ENCODE measurements at regions not wholly inside any gene's neighbourhood (a gene's known extent, or its start where the extent isn't known, plus 50 kb on each side); places are given as distances from the start of the nearest gene placed in this dataset.

DNA sequence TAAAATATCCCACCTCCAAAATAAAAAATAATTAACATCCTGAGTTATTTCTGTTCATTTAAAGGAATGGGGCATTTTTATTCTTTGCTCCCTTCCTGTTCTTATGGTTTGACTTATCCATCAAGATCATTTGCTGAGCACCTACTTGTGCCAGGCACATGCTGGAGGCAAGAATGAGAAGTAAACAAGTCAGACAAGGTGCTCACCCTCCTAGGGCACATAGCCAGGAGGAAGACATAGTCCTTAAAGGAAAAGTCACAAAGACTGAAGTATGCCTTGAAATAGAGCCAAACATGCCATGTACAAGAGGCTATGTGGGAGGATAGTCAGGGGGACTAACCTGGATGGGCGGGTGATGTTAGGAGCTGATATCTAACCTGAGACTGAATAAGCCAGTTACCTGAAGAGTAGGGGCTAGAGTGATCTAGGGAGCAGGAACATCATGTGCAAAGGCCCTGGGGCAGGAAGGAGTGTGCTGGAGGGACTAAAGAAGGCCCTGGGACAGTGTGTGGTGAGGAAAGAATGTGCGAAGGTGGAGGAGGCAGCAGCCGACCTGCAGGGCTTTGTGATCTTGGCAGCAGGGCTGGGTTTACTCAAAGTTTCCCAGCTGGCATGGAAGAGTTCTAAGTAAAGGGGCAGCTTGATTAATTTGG is 233.5 kb downstream of the MATN1 start:
- no peaks in the 10 kb centered on the region for H4K20me1 ChIP-seq (ENCODE audit: insufficient read depth)
- no peaks in the 10 kb centered on the region for H3K4me1 ChIP-seq (ENCODE audit: control insufficient read depth in 1 of 2, insufficient read depth in 2 of 2, low read length in 2 of 2)
- ATAC-seq = no peak
- no peaks in the 10 kb centered on the region for H3K9me3 ChIP-seq (ENCODE audit: control insufficient read depth in 1 of 2, insufficient read depth in 1 of 2, low read depth in 1 of 2, low read length in 2 of 2)
- no peak overlapping the region for H3K27ac ChIP-seq (ENCODE audit: low read depth, low read length)
- H3K4me3 ChIP-seq (replicated peaks in 1 of 2; ENCODE audit: low read depth in 1 of 2, low read length in 2 of 2) = no peak overlapping the region
- ChIA-PET RAD21 (ENCODE audit: low non-redundant PET in 1 of 2, low total read pairs in 2 of 2, uncharacterized antibody in 2 of 2, unreplicated experiment in 2 of 2) (no interaction called here), CTCF (no interaction called here), POLR2A (no interaction called here)
- no peak for TF ChIP-seq SIN3A (IDR thresholded peaks at IDR 0.05; ENCODE audit: low read depth)
- TF ChIP-seq, protein P1, sequence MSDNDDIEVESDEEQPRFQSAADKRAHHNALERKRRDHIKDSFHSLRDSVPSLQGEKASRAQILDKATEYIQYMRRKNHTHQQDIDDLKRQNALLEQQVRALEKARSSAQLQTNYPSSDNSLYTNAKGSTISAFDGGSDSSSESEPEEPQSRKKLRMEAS (IDR thresholded peaks at IDR 0.05) = 0 out of 2 replicates have a peak, but pooled peaks have one; percentile 23
- H3K9ac ChIP-seq (ENCODE audit: low read length) = no peak overlapping the region
- intact Hi-C loops (cut with micrococcal nuclease) = no loop called here
- no peaks in the 10 kb centered on the region for H3K27me3 ChIP-seq (ENCODE audit: insufficient read depth, low read length)
- H3K4me2 ChIP-seq (ENCODE audit: low read length) = no peak overlapping the region
- no peaks in the 10 kb centered on the region for H3K36me3 ChIP-seq (ENCODE audit: control insufficient read depth in 1 of 2, insufficient read depth in 2 of 2, low read length in 2 of 2)
- no TSS peak for BruUV-seq (replicated peaks)
- H2AFZ ChIP-seq (ENCODE audit: low read depth, low read length, poor library complexity, severe bottlenecking) = no peak overlapping the region
- no peak for DNase-seq (ENCODE audit: low read depth, low spot score)
- no peaks in the 10 kb centered on the region for H3K9me2 ChIP-seq (ENCODE audit: insufficient read depth)
- H3K79me2 ChIP-seq (ENCODE audit: insufficient read depth, low read length) = no peaks in the 10 kb centered on the region

DNA sequence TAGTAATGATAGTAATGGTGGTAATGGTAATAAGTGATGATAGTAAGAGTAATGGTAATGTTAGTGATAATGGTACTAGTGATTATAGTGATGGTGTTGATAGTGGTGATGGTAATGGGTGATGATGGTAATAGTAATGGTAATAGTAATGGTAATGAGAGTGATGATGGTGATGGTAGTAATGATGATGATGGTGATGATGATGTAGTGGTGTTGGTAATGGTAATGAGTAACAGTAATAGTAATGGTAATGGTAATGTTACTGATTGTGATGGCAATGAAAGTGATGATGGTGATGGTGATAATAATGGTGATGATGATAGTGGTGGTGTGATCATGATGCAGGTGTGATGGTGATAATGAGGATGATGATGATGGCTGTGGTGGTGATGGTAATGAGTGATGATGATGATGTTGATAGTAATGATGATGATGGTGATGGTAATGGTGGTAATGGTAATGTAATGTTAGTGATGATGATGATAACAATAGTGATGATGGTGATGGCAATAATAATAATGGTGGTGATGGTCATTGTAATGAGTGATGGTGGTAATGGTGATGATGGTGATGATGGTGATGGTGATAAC is 235.0 kb downstream of the MATN1 start:
- no peak overlapping the region for H3K4me3 ChIP-seq (replicated peaks in 1 of 2; ENCODE audit: low read depth in 1 of 2, low read length in 2 of 2)
- intact Hi-C loops (cut with micrococcal nuclease) = no loop called here
- no peak overlapping the region for H3K4me2 ChIP-seq (ENCODE audit: low read length)
- ChIA-PET POLR2A (no interaction called here), RAD21 (ENCODE audit: low non-redundant PET in 1 of 2, low total read pairs in 2 of 2, uncharacterized antibody in 2 of 2, unreplicated experiment in 2 of 2) (no interaction called here), CTCF (no interaction called here)
- no peaks in the 10 kb centered on the region for H4K20me1 ChIP-seq (ENCODE audit: insufficient read depth)
- no peaks in the 10 kb centered on the region for H3K36me3 ChIP-seq (ENCODE audit: control insufficient read depth in 1 of 2, insufficient read depth in 2 of 2, low read length in 2 of 2)
- no peak overlapping the region for H3K27ac ChIP-seq (ENCODE audit: low read depth, low read length)
- H2AFZ ChIP-seq (ENCODE audit: low read depth, low read length, poor library complexity, severe bottlenecking) = no peak overlapping the region
- ATAC-seq (no peak), DNase-seq (ENCODE audit: low read depth, low spot score) (no peak)
- no TSS peak for BruUV-seq (replicated peaks)
- H3K9me2 ChIP-seq (ENCODE audit: insufficient read depth) = no peaks in the 10 kb centered on the region
- H3K27me3 ChIP-seq (ENCODE audit: insufficient read depth, low read length) = no peaks in the 10 kb centered on the region
- H3K9me3 ChIP-seq (ENCODE audit: control insufficient read depth in 1 of 2, insufficient read depth in 1 of 2, low read depth in 1 of 2, low read length in 2 of 2) = no peaks in the 10 kb centered on the region
- H3K9ac ChIP-seq (ENCODE audit: low read length) = no peak overlapping the region
- no peaks in the 10 kb centered on the region for H3K4me1 ChIP-seq (ENCODE audit: control insufficient read depth in 1 of 2, insufficient read depth in 2 of 2, low read length in 2 of 2)
- H3K79me2 ChIP-seq (ENCODE audit: insufficient read depth, low read length) = no peaks in the 10 kb centered on the region
- no peak for TF ChIP-seq TCF7L2 (IDR thresholded peaks at IDR 0.05; ENCODE audit: borderline replicate concordance, extremely low read depth, insufficient read depth, insufficient read length)
- no peak for TF ChIP-seq JUND (IDR thresholded peaks at IDR 0.05)
- TF ChIP-seq, protein P1 (IDR thresholded peaks at IDR 0.05) = no peak
- no peak for TF ChIP-seq SRF (IDR thresholded peaks at IDR 0.05; ENCODE audit: low read depth)
- TF ChIP-seq CBX3 (IDR thresholded peaks at IDR 0.05; ENCODE audit: low read depth) = no peak
- no peak for TF ChIP-seq CEBPB (IDR thresholded peaks at IDR 0.05; ENCODE audit: low read depth)
- TF ChIP-seq FOSL1 (IDR thresholded peaks at IDR 0.05; ENCODE audit: low read depth) = no peak
- TF ChIP-seq, protein P2, sequence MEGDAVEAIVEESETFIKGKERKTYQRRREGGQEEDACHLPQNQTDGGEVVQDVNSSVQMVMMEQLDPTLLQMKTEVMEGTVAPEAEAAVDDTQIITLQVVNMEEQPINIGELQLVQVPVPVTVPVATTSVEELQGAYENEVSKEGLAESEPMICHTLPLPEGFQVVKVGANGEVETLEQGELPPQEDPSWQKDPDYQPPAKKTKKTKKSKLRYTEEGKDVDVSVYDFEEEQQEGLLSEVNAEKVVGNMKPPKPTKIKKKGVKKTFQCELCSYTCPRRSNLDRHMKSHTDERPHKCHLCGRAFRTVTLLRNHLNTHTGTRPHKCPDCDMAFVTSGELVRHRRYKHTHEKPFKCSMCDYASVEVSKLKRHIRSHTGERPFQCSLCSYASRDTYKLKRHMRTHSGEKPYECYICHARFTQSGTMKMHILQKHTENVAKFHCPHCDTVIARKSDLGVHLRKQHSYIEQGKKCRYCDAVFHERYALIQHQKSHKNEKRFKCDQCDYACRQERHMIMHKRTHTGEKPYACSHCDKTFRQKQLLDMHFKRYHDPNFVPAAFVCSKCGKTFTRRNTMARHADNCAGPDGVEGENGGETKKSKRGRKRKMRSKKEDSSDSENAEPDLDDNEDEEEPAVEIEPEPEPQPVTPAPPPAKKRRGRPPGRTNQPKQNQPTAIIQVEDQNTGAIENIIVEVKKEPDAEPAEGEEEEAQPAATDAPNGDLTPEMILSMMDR (IDR thresholded peaks at IDR 0.05 in 2 of 3, conservative IDR thresholded peaks at IDR 0.05 in 1 of 3; ENCODE audit: borderline replicate concordance in 1 of 3, insufficient read depth in 1 of 3, low read depth in 2 of 3, low read length in 2 of 3) = no peak
- TF ChIP-seq, protein P3, sequence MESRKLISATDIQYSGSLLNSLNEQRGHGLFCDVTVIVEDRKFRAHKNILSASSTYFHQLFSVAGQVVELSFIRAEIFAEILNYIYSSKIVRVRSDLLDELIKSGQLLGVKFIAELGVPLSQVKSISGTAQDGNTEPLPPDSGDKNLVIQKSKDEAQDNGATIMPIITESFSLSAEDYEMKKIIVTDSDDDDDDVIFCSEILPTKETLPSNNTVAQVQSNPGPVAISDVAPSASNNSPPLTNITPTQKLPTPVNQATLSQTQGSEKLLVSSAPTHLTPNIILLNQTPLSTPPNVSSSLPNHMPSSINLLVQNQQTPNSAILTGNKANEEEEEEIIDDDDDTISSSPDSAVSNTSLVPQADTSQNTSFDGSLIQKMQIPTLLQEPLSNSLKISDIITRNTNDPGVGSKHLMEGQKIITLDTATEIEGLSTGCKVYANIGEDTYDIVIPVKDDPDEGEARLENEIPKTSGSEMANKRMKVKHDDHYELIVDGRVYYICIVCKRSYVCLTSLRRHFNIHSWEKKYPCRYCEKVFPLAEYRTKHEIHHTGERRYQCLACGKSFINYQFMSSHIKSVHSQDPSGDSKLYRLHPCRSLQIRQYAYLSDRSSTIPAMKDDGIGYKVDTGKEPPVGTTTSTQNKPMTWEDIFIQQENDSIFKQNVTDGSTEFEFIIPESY (IDR thresholded peaks at IDR 0.05; ENCODE audit: extremely low read depth, insufficient replicate concordance, low read length) = no peak
- TF ChIP-seq, protein P4, sequence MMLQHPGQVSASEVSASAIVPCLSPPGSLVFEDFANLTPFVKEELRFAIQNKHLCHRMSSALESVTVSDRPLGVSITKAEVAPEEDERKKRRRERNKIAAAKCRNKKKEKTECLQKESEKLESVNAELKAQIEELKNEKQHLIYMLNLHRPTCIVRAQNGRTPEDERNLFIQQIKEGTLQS (IDR thresholded peaks at IDR 0.05) = no peak
- TF ChIP-seq ZFX (IDR thresholded peaks at IDR 0.05) = no peak
- no peak for TF ChIP-seq SP1 (IDR thresholded peaks at IDR 0.05; ENCODE audit: low read depth)
- no peak for TF ChIP-seq EZH2phosphoT487 (IDR thresholded peaks at IDR 0.05; ENCODE audit: borderline replicate concordance)
- TF ChIP-seq EGR1 (IDR thresholded peaks at IDR 0.05; ENCODE audit: low read depth) = no peak

All from HCT116 (cell line).